ENCODE measurements at regions not wholly inside any gene's neighbourhood (a gene's known extent, or its start where the extent isn't known, plus 50 kb on each side); places are given as distances from the start of the nearest gene placed in this dataset.

GRCh38 chr6:12221856-12222255, 68.3 kb upstream of the EDN1 start:
- FAIRE-seq (no peak), DNase-seq (ENCODE audit: insufficient read length, low spot score) (no peak)
- no peak for TF ChIP-seq CTCF (IDR thresholded peaks at IDR 0.05; ENCODE audit: insufficient read depth, missing control alignments)

- TF ChIP-seq CTCF (IDR thresholded peaks at IDR 0.05; ENCODE audit: insufficient read depth, missing control alignments) = no peak
- no peak for FAIRE-seq
- DNase-seq (ENCODE audit: insufficient read length, low spot score) = no peak
These were observed 67.5 kb upstream of the EDN1 start for GRCh38 chr6:12222405-12223366.

GRCh38 chr6:12223383-12223782, 66.8 kb upstream of the EDN1 start:
- DNase-seq (ENCODE audit: insufficient read length, low spot score) = no peak
- no peak for TF ChIP-seq CTCF (IDR thresholded peaks at IDR 0.05; ENCODE audit: insufficient read depth, missing control alignments)
- FAIRE-seq = no peak

- TF ChIP-seq CTCF (IDR thresholded peaks at IDR 0.05; ENCODE audit: insufficient read depth, missing control alignments) = no peak
- DNase-seq (ENCODE audit: insufficient read length, low spot score) (no peak), FAIRE-seq (no peak)
These were observed 65.9 kb upstream of the EDN1 start for GRCh38 chr6:12224251-12224650.

- no peak for FAIRE-seq
- no peak for TF ChIP-seq CTCF (IDR thresholded peaks at IDR 0.05; ENCODE audit: insufficient read depth, missing control alignments)
- no peak for DNase-seq (ENCODE audit: insufficient read length, low spot score)
These were observed 61.6 kb upstream of the EDN1 start for GRCh38 chr6:12228447-12229146.

GRCh38 chr6:12229332-12229731, 60.8 kb upstream of the EDN1 start:
- no peak for DNase-seq (ENCODE audit: insufficient read length, low spot score)
- no peak for FAIRE-seq
- TF ChIP-seq CTCF (IDR thresholded peaks at IDR 0.05; ENCODE audit: insufficient read depth, missing control alignments) = no peak

GRCh38 chr6:12230523-12230922, 59.6 kb upstream of the EDN1 start:
- DNase-seq (ENCODE audit: insufficient read length, low spot score) = no peak
- no peak for TF ChIP-seq CTCF (IDR thresholded peaks at IDR 0.05; ENCODE audit: insufficient read depth, missing control alignments)
- FAIRE-seq = no peak
